ENCODE measurements at regions not wholly inside any gene's neighbourhood (a gene's known extent, or its start where the extent isn't known, plus 50 kb on each side); places are given as distances from the start of the nearest gene placed in this dataset.

DNA sequence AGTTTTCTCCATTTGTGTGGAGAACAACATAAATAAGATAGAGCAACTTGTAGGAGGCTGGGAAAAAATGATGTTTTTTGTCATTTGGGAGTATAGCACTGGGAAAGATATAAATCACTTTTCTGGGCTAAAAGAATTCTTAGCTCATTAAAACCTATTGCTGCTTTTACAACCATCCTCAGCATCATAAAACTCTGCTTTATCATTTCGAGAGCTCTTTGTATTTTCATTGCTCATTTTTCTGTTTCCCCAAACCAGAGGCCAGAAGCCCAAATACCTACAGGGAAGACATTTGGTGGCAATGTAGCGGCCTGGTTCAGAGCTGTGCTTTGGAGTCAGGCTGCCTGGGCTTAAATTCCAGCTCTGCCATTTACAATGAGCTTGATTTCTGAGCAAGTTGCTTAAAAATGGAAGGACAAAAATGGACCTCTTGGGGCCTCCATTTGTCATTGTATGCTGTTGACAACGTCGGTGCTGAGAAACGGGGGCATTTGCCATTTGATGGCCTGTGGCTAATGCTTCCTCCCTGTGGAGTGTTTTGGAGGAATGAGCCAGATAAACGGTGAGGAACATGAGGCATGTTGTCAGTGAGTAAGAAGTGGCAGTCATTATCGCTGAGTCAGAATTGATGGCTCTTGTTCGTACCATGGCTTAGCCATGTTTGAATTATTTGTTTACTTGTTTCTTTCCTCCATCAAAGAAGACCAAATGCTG is 260.0 kb downstream of the EBLN2 start:
- Mint-ChIP-seq H3K27me3 (ENCODE audit: insufficient read depth, unreplicated experiment) (no peaks in the 10 kb centered on the region), H3K9me3 (ENCODE audit: unreplicated experiment) (no peaks in the 10 kb centered on the region), H3K4me1 (ENCODE audit: insufficient read depth, unreplicated experiment) (no peaks in the 10 kb centered on the region), H3K36me3 (ENCODE audit: insufficient read depth, unreplicated experiment) (no peaks in the 10 kb centered on the region), H3K27ac (ENCODE audit: low read depth, unreplicated experiment) (no peak overlapping the region), H3K4me3 (ENCODE audit: unreplicated experiment) (no peak overlapping the region)
- ChIA-PET POLR2A (interaction anchor here (0.6 kb wide), 1 partner anchor 40 kb away, joined by 3 read pairs; no protein-coding TSS in a partner anchor), CTCF (interaction anchor here (0.7 kb wide), 1 partner anchor 12 kb away, joined by 3 read pairs; no protein-coding TSS in a partner anchor)
- DNase-seq (ENCODE audit: unreplicated experiment), result no peak
- intact Hi-C loops (cut with micrococcal nuclease), result no loop called here
- BruUV-seq (replicated peaks), result no TSS peak
- TF ChIP-seq, protein P1, sequence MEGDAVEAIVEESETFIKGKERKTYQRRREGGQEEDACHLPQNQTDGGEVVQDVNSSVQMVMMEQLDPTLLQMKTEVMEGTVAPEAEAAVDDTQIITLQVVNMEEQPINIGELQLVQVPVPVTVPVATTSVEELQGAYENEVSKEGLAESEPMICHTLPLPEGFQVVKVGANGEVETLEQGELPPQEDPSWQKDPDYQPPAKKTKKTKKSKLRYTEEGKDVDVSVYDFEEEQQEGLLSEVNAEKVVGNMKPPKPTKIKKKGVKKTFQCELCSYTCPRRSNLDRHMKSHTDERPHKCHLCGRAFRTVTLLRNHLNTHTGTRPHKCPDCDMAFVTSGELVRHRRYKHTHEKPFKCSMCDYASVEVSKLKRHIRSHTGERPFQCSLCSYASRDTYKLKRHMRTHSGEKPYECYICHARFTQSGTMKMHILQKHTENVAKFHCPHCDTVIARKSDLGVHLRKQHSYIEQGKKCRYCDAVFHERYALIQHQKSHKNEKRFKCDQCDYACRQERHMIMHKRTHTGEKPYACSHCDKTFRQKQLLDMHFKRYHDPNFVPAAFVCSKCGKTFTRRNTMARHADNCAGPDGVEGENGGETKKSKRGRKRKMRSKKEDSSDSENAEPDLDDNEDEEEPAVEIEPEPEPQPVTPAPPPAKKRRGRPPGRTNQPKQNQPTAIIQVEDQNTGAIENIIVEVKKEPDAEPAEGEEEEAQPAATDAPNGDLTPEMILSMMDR (IDR thresholded peaks at IDR 0.05; ENCODE audit: unreplicated experiment), result no peak

GRCh38 chr3:73324203-73325155 is 263.0 kb downstream of the EBLN2 start:
- intact Hi-C loops (cut with micrococcal nuclease), result no loop called here
- CTCF ChIA-PET, result interaction anchor here (0.6 to 1.4 kb wide), 2 partner anchors 18 to 31 kb away, joined by 3 read pairs; no protein-coding TSS in a partner anchor
- TF ChIP-seq, protein P1 (IDR thresholded peaks at IDR 0.05; ENCODE audit: unreplicated experiment), result no peak
- no peaks in the 10 kb centered on the region for H3K27me3 Mint-ChIP-seq (ENCODE audit: insufficient read depth, unreplicated experiment)
- DNase-seq (ENCODE audit: unreplicated experiment), result no peak
- no peak overlapping the region for H3K27ac Mint-ChIP-seq (ENCODE audit: low read depth, unreplicated experiment)
- POLR2A ChIA-PET, result interaction anchor here (1.2 kb wide), 1 partner anchor 15 kb away, joined by 3 read pairs; no protein-coding TSS in a partner anchor
- H3K36me3 Mint-ChIP-seq (ENCODE audit: insufficient read depth, unreplicated experiment), result no peaks in the 10 kb centered on the region
- no TSS peak for BruUV-seq (replicated peaks)
- no peak overlapping the region for H3K4me3 Mint-ChIP-seq (ENCODE audit: unreplicated experiment)
- no peaks in the 10 kb centered on the region for H3K4me1 Mint-ChIP-seq (ENCODE audit: insufficient read depth, unreplicated experiment)
- no peaks in the 10 kb centered on the region for H3K9me3 Mint-ChIP-seq (ENCODE audit: unreplicated experiment)

DNA sequence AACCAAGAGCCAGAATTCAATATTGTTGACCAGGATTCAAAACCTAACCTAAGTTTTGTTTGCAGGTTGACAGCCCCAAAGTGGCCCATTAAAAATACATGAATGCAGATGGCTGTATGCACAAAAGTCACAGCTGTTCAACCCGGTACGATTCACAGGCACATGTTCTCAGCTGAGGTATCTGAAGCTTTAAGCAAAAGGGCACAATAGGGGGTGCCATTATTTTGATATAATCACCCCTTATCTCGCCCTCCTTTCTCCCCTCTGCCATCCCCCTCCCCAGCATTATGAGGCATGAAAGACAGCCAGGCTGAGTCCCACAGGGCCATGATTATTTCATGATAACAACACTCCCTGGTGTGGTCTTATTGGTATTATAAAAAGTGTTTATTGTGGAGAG is 264.9 kb downstream of the EBLN2 start:
- Mint-ChIP-seq H3K4me1 (ENCODE audit: insufficient read depth, unreplicated experiment) (no peaks in the 10 kb centered on the region), H3K36me3 (ENCODE audit: insufficient read depth, unreplicated experiment) (no peaks in the 10 kb centered on the region), H3K27ac (ENCODE audit: low read depth, unreplicated experiment) (no peak overlapping the region), H3K27me3 (ENCODE audit: insufficient read depth, unreplicated experiment) (peaks cover 5% of the 10 kb centered on the region), H3K4me3 (ENCODE audit: unreplicated experiment) (no peak overlapping the region), H3K9me3 (ENCODE audit: unreplicated experiment) (no peaks in the 10 kb centered on the region)
- CTCF ChIA-PET, result no interaction called here
- TF ChIP-seq, protein P1 (IDR thresholded peaks at IDR 0.05; ENCODE audit: unreplicated experiment), result no peak
- POLR2A ChIA-PET, result interaction anchor here (0.5 kb wide), 1 partner anchor 22 kb away, joined by 3 read pairs; no protein-coding TSS in a partner anchor
- intact Hi-C loops (cut with micrococcal nuclease), result no loop called here
- DNase-seq (ENCODE audit: unreplicated experiment), result no peak
- no TSS peak for BruUV-seq (replicated peaks)

DNA sequence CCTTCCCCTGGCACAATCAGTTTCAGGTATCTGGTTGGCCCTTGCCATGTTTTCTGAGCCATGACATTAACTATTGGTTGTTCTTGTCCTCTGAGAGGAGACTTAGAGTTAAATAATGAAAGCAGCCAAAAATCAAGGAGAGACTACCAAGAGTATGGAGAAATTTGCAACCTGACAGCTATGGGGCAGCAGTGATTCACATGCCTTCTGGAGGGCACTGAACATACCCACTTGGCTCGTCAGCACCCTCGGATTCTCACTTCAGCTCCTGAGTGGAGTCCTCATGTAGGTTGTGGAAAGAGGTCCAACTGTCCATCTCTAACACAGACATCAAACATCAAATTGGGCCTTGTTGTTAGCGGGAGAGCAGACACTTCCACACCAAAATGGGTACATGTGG is 265.6 kb downstream of the EBLN2 start:
- no peak for DNase-seq (ENCODE audit: unreplicated experiment)
- TF ChIP-seq, protein P1 (IDR thresholded peaks at IDR 0.05; ENCODE audit: unreplicated experiment), result no peak
- peaks cover 10% of the 10 kb centered on the region for H3K27me3 Mint-ChIP-seq (ENCODE audit: insufficient read depth, unreplicated experiment)
- ChIA-PET CTCF (no interaction called here), POLR2A (no interaction called here)
- intact Hi-C loops (cut with micrococcal nuclease), result no loop called here
- no peak overlapping the region for H3K4me3 Mint-ChIP-seq (ENCODE audit: unreplicated experiment)
- H3K27ac Mint-ChIP-seq (ENCODE audit: low read depth, unreplicated experiment), result no peak overlapping the region
- no peaks in the 10 kb centered on the region for H3K9me3 Mint-ChIP-seq (ENCODE audit: unreplicated experiment)
- H3K4me1 Mint-ChIP-seq (ENCODE audit: insufficient read depth, unreplicated experiment), result no peaks in the 10 kb centered on the region
- no peaks in the 10 kb centered on the region for H3K36me3 Mint-ChIP-seq (ENCODE audit: insufficient read depth, unreplicated experiment)
- BruUV-seq (replicated peaks), result no TSS peak
